ENCODE measurements at regions not wholly inside any gene's neighbourhood (a gene's known extent, or its start where the extent isn't known, plus 50 kb on each side); places are given as distances from the start of the nearest gene placed in this dataset.

GRCh38 chr3:145209561-145209960 lies 951.4 kb downstream of the PLOD2 start:
- TF ChIP-seq CTCF (IDR thresholded peaks at IDR 0.05) (no peak), POLR2A (IDR thresholded peaks at IDR 0.05) (no peak), EP300 (IDR thresholded peaks at IDR 0.05) (no peak), POLR2AphosphoS5 (IDR thresholded peaks at IDR 0.05) (no peak)

All from sigmoid colon (tissue), 4 donors.